GM18858 (cell line): ENCODE measurements at regions not wholly inside any gene's neighbourhood (a gene's known extent, or its start where the extent isn't known, plus 50 kb on each side); places are given as distances from the start of the nearest gene placed in this dataset.
"Not testable (repeated sequence)": the region's sequence is repeated elsewhere in the genome, so short reads cannot be mapped to it uniquely, and the experiment has no call there.

Experiments used
- ATAC-seq: cut with Tn5 transposase; IDR thresholded peaks from one replicate; pipeline ENCODE4 v1.9.1; 2021; ENCODE audit not compliant: unreplicated experiment

DNA sequence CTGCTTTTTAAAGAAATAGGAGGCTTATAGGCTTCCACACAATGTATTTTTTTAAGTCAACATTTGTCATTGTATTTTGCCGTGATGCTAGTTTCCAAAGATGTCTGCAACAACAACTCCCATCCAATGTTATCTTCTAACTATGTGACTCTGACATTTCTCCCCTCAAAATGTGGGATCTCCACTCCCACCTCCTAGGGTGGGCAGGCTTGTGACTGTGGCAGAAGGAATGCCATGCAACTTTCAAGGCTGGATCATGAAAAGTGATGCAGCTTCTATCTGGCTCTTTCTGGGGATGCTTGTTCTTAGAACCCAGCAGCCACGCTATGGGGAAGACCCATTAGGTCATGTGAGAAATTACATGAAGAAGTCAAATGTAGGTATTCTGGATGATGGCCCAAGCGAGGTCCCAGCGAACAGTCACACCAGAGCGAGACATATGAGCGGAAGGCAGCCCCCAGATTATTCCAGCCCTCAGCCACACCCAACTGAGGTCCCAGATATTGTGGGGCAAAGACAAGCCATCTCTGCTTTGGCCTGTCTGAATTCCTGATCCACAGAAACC, 124.3 kb downstream of the BDH1 start:
- ATAC-seq, result no peak

DNA sequence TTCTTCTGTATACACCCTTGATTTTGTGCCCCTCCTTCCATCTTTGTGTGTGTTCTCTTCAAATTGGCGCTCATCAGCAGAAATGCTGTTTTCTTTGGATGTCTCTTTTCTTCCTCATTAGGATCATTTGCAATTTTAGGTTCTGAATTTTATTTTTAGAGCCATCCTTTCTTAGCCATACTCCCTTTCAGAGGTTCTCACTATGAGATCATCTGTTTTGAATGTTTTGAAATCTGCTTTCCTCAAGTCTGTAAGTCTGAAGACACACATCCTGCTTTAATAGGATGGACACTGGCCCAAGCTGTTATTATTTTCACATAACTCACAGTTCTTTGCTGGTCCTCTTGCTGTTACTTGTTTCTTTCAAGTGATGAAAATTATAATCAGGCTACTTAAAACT, 124.8 kb downstream of the BDH1 start:
- no peak for ATAC-seq

DNA sequence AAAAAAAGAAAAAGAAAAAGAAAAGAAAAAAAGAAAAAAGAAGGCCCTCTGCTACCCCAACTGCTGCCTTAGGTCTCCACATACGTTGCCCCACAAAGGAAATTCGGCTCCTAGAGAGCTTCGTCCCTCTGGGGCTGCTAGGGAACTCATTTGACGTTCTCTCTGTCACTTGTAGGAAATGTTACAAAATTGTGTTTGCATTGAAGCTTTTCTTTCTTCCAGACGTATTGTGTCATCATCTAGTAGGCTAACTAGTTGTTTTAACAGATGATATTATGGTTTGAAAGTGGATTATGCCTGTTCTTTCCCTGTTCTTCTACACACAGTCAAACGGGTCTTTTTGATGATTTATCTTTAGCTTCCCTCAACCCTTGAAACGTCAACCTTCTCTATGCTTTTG, 125.3 kb downstream of the BDH1 start:
- no peak for ATAC-seq

DNA sequence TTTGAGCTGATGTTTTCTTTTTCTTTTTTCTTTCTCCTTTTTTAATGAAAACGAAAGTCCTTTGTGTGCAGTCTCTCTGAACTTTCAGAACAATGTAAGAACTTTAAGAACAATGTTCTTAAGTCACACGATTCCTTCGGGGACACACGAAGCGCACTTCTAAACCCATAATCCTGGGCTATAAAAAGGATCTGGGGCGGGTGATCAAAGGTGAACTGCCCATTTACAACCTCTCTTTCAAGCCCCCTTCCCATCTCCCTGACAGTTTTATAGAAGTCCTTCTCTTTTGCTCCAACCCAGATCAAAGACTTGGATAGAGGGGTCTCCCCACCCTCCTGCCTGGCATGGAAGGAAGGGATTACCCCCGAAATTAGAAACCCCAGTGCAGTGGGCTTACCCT, 126.8 kb downstream of the BDH1 start:
- ATAC-seq, result no peak

DNA sequence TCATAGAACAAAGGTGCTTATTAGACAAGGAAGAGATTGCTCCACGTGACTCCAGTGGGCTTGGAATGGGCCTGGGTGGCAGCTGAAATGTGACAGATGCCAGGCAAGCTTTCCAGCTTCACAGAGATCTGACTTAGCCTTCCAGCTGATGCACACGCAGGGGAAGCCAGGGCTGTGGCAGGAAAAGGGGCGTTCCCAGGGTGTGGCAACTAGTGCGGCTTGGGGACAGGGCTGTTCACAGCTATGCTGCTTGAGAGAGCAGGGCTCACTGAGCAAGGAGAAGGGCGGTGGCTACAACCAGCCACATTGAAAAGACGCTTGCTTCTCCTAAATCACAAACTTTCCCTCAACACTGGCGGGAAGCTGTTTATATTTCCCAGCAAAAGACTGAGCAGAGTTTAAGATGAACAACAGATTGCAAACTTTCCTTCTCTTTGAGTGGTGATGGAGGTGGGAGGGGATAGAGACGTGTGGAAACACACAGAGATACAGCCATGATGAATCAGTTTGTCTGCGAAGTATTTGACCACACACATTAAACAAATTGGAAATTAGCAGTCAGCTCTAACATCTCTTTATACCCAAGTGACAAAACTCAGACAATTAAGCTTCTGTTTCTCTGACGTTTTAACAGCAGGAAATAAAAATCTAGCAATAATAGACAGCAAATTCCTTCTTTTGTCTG, 127.5 kb downstream of the BDH1 start:
- ATAC-seq, result no peak

DNA sequence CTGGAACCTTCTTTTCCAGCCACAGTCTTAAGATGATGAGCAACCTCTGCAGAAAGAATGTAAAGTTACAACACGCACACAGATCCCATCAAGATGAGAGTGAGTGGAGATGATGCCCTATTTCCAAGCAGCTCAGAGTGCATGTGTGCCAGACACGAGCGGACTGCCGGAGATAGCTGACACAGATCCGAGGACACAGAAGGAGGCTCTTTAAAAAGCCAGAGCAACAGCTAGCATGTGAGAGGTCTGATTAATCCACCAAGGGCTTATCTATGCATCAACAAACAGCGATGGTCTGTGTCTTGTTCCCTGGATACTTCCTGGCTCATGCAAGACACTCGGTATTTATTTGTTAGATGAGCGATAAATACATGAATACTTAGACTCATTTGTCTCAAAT, 128.6 kb upstream of the DLG1 start:
- ATAC-seq, result no peak

DNA sequence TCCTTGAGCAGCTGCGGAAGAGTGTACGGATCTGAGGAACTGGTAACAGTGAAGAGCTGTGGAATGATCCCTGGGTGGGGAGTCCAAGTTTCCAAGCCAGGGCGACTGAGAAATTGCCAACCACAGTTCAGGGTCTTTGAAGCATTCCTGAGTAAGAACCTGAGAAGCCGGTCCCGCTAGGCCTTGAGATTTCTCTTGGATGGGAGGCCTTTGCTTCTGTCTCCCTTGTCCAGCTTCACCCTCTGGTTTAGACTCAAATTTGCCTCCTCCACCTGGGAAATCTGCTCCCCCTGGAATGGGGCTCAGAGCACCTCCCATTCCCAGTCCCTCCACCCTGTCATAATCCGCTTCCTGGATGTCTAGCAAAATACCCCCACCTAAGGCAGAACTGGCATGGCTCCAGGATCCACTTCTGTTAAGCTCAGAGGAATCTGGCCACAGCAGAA, 127.7 kb upstream of the DLG1 start:
- no peak for ATAC-seq

DNA sequence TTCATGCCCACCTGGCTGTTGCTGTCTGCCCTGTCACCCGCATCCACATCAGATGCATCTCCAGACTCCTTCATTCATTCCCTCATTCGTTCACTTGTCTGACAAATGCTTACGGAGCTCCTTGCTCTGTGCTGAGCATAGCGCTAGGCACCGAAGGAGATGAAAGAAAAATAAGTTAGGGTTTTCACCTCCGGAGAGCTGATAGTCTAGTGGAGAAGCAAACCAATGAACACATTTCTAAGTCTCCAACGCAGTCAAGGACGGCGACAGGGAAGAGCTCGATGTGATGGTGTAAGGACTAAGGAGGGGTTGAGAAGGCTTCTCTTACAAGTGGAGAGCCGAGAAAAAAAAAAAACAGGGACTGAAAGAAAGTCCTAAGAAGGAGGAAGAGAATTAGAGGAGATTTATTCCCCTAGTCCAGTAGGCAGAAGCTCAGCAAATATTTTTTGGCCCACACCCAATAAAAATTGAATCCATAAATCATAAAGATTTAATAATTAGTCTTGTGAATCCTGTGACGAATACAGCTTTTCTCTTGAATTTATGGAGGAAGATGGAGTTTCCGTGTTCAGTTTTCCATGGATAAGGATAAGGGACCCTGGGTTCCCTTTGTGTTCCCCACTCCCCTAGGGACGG, 127.2 kb upstream of the DLG1 start:
- no peak for ATAC-seq

DNA sequence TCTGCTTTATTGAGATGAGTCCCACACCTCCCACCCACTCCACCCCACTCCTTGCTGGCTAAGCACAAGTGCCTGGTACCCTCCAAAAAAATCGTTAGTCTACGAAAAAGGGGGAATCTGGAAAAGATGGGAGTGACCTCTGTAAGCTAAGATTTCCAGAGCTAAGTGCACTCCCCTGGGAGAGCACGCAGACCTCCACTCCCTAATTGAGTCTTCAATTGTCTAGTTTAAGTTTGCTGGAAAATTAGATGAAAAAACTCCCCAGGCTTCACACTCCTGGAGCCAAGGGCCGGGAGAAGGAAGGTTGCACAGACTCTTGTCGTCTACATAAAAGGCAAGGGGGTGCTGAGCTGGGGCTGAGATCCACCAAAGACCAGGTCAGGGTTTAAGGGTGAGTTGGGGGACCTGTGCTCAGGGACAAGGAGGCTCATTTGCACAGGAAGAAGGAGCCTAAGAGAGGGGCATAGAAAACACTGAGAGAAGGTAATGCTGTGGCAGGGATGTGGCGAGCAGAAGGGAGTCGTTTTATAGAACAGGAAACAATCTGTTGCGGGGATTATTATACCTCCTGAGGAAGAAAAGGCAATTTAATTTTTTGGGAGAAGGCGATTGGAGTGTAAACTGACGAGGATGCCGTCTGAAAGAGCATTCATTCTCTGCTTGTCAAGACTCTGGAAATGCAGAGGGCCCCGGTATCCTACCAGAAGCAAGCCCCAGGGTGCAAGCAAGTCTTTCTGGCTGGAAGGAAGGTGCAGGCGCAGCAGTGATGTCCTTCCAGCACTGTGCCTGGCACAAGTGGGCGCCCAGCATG, 126.5 kb upstream of the DLG1 start:
- no peak for ATAC-seq

DNA sequence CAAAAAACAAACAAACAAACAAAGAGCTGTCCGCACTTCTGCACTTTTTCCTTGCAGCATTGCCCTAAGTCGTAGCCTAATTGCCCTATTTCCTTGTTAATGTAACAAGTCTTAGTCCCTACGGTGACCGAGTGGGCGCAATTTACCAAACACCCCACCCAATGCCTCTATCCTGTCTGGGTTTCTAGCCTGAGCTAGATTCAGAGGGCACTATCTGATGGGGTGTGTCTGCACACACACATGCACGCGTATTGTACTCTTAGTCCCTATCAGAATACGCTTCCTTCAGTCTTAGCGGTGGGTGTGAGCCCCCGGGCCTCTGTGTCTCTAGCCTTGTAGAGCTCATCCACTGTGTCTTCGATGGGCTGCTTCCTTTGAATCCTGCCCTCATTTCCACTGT, 125.9 kb upstream of the DLG1 start:
- ATAC-seq, result no peak

DNA sequence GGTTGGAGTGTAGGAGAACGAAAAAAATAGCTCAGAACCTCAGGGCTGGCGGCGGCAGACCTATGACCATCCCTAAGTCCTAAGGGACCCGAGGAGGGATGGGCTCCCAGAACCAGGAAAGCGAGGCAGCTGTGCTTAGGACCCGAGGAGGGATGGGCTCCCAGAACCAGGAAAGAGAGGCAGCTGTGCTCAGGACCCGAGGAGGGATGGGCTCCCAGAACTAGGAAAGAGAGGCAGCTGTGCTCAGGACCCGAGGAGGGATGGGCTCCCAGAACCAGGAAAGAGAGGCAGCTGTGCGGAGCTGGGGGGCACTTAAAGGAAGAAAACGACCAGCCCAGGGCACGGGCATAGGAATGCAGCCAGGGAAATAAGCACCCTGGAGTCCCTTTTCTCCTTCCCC, 125.0 kb upstream of the DLG1 start:
- no peak for ATAC-seq

DNA sequence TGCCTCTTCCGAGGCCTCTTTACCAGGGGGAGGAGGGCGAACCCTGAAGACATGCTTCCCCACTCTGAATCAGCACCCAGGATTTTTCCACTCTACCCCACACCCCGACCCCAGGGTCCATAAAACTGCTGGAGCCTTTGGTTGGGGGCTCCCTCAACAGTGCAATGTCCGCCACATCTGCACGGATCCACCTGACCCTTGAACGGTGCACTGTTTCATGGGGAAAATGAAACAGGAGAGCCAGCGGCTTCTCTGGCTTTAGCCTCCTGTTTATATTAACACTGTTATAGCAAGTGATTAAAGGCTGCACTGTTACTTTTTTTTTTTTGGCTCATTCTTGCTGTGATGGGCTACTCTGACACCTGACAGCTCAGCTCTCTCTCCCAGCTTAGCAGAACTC, 124.1 kb upstream of the DLG1 start:
- no peak for ATAC-seq

DNA sequence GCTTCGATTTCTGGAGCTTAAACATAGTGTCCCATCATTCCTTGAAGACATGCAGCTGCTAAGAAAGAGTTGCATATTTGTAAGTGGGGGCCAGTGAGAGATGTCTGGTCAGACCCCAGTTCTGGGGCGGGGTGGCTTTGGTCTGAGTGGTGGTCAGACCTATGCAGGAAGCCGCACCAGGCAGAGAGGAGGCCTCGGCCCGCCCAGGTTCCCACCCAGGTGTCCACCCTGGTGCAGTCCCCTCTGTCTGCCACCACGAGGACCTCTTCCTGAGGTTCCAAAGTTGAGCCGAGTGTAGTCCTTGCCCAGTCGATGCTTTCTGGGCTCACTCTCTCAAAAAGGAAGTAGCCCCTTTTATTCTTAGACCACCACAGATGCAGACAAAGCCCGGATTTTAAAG, 122.6 kb upstream of the DLG1 start:
- ATAC-seq, result no peak

DNA sequence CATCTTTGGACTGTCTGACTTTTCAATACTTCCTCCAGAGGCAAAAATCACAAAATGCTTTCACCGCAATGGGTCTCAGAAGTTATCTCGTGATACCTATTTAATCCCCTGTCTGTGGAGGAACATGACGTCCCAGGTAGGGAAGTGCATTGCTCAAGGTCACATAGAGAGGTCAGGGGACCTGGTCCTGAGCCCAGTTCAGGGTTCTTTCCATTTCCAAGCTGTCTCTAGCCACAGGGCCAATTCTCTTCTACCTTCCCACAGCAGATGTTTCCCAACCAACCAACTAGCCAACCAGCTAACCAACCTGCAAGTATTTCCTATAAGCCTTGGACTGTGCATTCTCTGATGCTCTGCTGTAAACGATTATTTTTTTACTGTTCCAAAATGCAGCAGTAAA, 122.2 kb upstream of the DLG1 start:
- no peak for ATAC-seq

DNA sequence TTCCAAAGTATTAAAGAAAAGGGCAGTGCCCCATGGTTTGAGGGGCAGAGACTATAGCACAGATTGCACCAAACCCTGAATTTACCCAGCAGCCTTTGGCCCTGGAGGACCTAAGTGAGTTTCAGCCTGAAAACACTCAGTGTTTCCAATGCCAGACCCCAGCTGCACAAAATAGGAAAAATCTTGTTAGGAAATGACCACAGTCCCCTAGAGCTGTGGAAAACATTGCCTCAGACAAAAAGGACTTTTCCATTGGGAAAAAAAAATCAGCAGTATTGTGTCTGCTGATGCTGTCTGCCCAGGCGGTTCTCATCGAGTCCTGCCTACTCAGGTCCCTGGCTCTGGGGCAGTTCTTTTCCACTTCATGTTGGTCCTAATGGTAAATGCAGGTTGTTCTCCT, 121.7 kb upstream of the DLG1 start:
- no peak for ATAC-seq

DNA sequence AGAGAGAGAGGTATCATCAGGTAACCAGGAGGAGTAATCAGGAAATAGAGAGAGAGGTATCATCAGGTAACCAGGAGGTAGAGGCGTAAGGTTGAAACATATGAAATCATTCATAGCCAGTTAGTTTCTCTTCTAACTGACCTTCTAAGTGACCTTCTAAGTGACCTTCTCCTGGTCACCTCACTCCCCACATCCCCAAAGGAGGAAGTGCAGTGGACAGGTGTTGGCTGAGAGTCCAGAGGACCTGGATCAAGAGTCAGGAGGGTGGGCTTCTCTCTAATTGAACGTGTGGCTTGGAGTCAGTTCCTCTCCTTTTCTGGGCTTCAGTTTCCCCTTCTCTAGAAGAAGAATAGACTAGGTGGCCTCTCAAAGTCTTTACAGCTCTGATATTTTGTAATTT, 121.3 kb upstream of the DLG1 start:
- no peak for ATAC-seq

DNA sequence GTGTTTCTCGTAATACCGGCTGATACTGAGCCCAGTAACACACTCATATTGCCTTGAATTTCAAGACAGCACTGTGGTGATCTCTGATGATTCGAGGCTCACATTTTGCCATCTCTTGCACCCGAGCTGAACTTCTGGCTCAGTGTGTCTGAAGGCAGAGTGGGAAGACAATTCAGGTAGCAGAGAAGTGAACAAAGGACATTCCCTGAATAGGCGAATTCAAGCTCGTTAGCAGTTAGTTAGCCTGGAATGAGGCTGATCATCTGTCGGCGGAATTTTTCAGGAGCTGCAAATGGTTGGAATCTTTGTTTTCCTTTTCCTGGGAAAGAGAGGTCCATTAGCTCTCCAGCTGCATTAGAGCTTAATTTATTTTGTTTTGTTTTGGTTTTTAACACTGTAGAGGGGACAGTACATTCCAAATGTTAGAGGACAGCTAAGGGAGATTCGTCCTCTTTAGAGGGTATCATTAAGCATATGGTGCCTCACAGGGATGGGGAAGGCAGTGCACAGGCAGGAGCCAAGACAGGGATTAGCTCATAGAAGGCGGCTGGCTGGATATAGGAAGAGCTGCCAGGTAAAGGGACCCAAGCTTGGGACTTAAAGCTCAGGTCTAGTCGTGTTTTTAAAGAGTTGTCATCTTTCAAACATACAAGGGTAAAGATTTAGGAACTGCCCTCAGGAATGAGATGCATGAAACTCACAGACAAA, 119.7 kb upstream of the DLG1 start:
- ATAC-seq, result no peak

DNA sequence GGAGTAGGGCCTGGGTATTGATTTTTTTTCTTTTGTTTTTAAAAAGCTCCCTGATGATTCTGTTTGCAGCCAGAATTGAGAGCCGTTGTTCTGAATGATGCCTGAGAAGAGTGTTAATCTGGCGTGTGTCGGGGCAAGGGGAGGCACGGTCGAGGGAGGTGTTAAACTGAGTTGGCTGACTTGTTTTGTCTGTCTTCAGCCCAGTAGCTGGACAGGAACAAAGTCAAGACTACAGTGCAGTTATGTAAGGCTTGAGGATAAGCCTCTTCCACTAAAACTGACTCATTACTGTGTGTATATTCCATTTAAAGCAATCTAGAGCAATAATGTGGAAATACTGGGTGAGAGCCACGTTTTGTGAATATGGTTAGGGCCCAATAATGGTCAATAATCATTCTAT, 119.0 kb upstream of the DLG1 start:
- no peak for ATAC-seq

DNA sequence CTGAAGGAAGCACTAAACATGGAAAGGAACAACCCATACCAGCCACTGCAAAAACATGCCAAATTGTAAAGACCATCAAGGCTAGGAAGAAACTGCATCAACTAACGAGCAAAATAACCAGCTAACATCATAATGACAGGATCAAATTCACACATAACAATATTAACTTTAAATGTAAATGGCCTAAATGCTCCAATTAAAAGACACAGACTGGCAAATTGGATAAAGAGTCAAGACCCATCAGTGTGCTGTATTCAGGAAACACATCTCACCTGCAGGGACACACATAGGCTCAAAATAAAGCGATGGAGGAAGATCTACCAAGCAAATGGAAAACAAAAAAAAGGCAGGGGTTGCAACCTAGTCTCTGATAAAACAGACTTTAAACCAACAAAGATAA, 113.5 kb upstream of the DLG1 start:
- not testable (repeated sequence) for ATAC-seq

DNA sequence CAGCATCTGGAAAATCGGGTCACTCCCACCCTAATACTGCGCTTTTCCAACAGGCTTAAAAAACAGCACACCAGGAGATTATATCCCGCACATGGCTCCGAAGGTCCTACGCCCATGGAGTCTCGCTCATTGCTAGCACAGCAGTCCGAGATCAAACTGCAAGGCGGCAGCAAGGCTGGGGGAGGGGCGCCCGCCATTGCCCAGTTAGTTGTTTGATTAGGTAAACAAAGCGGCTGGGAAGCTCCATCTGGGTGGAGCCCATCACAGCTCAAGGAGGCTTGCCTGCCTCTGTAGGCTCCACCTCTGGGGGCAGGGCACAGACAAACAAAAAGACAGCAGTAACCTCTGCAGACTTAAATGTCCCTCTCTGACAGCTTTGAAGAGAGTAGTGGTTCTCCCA, 111.8 kb upstream of the DLG1 start:
- not testable (repeated sequence) for ATAC-seq
